HG03175 (cell line): ENCODE measurements at regions not wholly inside any gene's neighbourhood (a gene's known extent, or its start where the extent isn't known, plus 50 kb on each side); places are given as distances from the start of the nearest gene placed in this dataset.

ENCODE experiments used
- ATAC-seq: cut with Tn5 transposase; IDR thresholded peaks from one replicate; pipeline ENCODE4 v1.9.1; 2021; ENCODE audit warnings: mild to moderate bottlenecking, moderate library complexity; ENCODE audit not compliant: unreplicated experiment

DNA sequence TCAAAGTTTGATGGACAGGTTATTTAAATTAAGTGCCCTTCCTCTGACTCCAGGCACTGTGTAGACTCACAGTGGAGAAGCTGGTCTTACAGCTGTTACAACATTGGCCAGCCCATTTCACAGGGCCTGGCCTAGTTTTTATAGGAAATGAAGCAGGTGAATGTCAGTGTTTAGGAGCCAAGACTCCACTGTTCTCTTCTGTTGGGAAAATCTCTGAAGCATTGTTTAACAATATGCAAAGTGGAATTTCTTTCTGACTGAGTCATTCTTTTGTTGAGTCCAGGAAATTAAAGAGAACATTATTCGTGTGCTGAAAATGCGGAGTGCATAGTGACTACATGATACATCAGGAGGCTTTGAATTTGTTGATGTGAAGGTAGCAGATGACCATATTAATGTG lies 64.7 kb downstream of the ARRDC4 start:
- no peak for ATAC-seq

DNA sequence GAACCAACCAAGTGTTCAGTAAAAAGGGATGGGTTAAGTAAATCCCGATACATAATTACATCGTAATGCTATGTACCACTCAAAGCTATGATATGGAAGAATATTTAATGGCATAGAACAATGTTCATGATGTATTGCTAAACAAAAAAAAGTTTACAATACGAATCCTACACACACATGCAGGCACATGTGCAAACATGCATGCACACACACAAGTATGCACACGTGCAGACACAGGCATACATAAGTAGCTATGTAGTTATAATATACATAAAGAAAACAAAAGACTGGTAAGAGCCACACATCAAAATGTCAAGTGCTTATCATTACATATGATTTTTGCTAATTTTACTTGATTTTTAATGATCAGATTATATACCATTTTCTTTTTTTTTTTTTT lies 74.2 kb downstream of the ARRDC4 start:
- ATAC-seq, result no peak

DNA sequence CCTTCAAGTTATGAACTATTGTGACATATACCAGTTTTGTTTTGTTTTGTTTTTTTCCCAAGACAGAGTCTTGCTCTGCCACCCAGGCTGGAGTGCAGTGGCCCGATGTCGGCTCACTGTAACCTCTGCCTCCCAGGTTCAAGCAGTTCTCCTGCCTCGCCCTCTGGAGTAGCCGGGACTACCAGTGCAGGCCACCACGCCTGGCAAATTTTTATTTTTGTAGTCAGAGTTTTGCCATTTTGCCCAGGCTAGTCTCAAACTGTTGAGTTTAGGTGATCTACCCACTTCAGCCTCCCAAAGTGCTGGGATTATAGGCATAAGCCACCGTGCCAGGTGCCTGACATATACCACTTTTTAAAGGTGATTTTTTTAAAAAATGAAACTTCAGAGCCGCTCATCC lies 74.6 kb downstream of the ARRDC4 start:
- no peak for ATAC-seq

DNA sequence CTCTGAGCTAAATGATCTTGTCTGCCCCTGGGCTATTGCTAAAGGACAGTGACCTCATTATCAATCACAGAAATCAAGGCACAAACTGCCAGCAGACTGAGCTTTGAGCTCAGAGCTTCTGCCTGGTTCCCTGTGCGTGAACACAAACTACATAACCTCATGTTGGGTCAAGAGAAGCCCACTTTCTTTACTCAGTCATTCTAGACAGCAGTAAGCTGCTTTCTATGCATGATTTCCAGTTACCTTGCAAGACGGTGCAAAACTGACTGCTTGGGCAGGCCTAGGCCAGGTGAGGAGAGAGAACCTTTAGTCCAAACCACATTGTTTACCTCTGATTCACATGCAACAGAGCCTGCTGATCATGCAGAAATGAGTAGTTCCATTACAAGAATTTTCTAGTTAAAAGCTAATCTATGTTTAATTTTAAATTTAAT lies 75.1 kb downstream of the ARRDC4 start:
- no peak for ATAC-seq

DNA sequence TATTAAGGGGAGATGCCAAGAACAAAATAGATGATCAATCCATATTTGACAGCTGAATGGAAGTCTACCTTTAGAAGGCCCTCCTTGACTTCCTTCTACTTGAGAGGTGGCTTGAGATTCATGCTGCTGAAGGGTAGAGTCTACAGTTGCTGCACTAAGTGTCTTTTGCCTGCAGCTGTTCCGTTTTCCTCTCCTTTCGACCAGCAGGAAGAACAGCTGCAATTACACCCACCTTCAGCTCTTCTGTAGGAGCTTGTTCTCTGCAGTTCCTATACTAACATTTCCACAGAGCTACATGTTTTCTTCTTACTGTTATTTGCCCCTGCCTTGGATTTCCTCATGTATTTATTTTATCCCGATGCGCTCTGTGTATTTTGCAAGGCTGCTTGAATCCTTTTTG lies 79.1 kb downstream of the ARRDC4 start:
- no peak for ATAC-seq

DNA sequence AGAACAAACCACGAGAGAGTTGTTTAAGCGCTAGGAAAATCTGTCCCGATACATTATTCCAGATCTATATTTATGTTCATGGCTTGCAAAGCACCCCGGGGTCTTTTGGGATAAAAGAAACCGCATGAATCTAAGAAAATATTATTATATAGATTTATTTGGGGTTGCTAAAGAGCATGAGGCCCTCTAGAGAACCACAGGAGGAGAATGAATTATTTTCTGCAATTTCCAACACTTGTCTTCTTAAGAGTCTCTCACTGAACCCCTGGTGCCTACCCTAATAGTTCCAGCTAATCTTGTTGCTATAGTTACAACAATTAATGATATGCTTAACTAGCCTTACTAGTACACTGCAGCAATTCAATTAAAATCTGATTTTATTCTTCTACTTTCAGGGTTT lies 79.6 kb downstream of the ARRDC4 start:
- no peak for ATAC-seq

DNA sequence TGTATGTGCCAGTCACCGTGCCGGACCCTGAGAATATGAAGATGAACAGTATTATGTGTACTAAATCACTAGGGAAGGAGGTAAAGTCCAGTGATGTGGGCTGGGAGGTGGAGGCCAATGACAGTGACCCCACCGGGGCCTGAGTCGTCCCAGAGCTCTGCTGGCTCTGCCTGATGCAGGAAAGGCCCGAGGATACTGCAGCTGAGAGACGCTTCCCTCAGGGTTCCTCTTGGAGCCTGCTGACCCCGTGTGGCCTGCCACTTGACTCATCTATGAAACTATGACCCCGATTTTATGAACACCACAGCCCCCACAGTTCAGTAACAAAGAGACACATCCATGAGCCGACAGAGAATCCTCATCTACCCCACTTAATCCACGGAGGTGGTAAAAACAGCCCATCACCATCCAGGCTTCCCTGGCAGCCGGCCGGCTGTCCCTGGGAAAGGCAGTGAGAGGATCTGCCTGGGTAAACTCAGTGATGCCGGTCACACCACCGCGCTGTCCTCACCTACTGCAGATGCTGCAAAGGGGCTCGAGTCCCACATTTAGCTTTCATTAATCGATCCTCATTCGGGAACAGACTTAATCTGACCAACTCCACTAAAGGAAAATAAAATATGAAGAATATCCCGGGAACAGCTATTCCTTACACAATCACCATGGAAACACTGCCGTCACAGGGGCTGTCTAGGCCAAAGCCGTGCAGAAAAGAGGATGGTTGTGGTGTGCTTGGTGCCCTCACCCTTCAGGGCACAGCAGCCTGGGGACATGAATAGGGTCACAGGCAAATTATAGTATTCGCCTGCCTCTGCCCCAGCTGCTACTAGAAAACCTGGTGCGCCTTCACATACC lies 82.9 kb downstream of the ARRDC4 start:
- ATAC-seq, result no peak

DNA sequence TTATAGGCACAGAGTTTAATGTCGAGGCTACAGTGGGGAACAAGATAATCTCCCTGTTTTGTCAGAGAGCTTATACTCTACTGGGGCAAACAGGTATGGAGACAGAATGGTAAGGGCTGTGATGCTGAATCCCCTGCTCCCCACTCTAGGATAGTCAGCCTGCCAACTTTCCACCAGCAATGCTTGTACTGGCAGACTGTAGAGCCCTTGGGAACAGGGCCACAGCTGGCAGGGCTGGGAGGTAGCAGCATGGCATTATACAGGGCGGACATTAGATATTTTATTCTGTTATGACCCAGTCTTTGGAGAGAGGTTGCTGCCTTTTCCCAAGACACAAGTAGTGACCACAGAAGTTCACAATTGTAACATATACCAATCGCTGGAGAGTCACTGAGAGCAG lies 91.2 kb downstream of the ARRDC4 start:
- no peak for ATAC-seq

DNA sequence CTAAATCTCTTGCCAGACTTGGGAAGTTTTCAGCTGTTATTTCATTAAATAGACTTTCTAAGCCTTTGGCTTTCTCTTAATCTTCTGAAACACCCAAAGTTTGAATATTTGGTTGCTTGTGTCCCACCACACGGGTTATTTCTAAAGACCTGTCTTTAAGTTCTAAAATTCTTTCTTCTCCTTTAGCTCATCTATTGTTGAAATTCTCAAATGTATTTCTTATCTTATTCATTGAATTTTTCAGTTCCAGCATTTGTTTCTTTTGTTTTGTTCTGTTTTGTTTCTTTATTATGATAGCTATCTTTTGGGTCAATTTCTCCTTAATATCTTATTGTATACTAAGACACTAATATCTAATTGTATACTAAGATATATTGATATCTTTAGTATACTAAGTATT lies 97.0 kb downstream of the ARRDC4 start:
- no peak for ATAC-seq

DNA sequence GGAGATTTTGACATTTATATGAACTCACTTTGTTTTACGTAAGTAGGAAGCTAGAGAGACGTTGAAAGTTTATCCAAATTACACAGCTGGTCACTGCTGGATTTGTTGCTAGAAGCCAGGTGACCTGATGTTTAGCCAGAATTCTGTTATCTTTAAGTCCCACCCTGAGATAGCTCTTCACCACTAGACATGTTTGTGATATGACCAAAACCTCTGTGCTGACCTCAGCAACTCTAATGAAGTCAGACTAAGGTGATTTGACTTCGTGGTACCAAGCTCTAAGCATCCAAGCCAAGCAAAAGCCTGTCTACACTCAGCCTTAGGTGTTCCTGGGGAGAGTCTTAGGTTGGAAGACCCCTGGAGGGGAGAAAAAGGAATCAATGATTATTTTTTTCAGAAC lies 102.4 kb downstream of the ARRDC4 start:
- ATAC-seq, result no peak

DNA sequence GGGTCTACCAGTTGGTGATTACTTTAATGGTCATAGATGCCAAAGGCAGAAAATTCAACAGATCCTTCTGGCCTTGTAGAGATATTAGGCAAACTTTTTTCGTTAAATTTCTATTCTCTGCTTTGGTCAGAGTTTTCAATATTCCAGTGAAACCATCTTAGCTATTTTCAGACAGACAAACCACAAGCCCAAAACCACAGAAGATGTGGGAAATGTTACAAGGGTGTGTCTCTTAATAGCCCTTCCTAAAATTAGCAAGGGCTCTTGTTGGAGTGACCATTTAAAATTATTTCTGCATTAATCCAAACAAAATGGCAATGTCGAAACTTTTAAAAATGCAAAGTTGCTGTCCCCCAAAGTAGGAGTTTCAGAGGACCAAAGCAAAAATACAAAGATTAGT lies 102.8 kb downstream of the ARRDC4 start:
- no peak for ATAC-seq

DNA sequence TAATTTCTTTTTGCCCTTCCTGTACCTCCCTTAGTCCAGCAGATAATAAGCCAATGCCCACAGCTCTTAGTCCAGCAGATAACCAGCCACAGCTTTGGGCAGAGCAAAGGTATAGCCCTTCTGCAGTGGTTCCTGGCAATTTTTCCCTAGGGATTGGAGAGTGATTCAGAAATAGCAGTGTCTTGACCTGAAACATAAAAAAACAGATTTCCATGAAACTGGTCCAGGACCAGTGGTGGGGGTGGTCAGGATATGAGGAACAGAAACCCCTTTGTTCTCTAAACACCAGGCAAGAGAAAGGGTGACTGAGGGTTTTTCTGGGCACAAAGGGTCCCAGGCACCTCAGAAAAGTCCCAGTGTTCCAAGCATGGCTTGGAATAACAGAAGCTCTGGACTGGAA lies 103.4 kb downstream of the ARRDC4 start:
- no peak for ATAC-seq

DNA sequence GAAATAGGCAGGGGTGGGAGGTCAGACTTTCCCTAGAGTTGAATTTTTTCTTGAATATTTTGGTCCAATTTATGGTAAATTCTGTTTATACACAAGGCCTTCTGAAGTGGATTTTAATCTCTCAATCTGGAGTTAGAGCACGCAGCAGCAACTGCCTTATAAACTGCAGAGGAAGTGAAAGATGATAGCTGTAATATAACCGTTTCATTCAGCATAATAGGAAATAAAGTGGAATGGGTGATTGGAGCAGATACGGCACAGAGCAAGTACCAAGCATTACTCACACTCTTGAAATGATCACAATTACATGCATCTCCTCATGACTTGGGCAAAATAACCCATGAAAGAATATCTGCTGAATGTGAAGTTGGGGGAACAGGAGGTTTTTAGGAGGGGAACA lies 106.8 kb downstream of the ARRDC4 start:
- ATAC-seq, result no peak

DNA sequence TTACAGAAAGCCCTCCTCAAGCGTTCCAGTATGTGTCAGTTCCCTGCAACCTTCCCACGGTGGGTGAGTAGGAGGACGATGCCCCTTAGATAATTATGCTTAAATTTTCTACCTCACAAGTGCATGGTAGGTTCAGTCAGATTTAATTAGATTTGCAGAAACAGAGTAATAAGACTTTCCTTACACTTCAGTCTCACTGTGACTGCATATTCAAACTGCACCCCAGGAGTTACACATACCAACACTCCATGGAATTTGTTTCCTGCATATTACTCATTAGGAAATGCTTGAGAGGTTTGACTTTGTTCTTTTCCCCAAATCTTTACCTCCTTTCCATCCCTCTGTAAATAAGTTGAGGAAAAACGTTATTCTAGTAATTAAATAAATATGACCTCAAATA lies 108.8 kb downstream of the ARRDC4 start:
- no peak for ATAC-seq

DNA sequence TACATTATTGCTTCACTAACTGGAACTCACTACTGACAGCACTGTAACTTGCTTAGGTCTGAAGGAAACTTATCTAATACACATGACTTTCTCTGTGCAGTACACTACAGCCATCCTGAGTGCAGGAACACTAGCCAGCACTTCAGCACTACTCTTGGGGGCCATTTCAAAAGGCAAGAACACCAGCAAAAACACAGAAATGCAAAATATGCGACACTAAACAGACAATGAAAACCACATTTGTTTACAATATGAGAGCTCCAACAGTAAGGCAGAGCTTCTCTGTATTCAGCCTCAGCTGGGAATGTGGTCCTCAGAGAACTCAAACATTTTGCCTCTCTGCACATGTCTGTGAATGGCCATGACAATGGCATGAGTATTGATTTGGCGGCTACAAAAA lies 109.6 kb downstream of the ARRDC4 start:
- ATAC-seq, result no peak

DNA sequence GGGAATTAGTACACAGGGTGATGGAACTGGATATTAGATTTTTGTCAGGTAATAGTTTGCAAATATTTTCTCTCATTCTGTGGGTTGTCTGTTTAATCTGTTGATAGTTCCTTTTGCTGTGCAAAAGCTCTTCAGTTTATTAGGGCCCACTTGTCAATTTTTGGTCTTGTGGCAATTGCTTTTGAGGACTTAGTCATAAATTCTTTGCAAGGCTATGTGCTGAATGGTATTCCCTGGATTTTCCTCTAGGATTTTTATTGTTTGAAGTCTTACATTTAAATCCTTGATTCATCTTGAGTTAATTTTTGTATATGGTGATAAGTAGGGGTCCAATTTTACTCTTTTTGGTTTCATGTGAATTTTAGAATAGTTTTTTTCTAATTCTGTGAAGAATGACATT lies 111.3 kb downstream of the ARRDC4 start:
- ATAC-seq, result no peak

DNA sequence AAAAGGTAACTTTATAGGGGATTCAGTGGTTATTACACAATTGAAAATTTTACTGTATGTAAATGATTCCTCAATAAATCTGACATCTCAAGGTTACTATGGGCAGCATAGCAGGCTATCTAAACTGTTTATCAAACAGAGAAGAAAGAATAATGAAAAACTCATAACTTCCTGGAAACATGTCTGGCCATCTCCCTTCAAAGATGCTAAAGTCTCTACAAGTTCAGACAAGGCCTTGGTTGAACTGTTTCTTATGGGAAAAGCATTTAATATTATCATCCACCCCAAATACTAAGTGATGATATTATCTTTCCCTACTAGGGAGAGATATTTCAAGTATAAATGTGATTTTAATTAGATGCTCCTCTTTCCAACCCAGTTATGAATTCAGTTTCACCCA lies 114.9 kb downstream of the ARRDC4 start:
- ATAC-seq, result no peak

DNA sequence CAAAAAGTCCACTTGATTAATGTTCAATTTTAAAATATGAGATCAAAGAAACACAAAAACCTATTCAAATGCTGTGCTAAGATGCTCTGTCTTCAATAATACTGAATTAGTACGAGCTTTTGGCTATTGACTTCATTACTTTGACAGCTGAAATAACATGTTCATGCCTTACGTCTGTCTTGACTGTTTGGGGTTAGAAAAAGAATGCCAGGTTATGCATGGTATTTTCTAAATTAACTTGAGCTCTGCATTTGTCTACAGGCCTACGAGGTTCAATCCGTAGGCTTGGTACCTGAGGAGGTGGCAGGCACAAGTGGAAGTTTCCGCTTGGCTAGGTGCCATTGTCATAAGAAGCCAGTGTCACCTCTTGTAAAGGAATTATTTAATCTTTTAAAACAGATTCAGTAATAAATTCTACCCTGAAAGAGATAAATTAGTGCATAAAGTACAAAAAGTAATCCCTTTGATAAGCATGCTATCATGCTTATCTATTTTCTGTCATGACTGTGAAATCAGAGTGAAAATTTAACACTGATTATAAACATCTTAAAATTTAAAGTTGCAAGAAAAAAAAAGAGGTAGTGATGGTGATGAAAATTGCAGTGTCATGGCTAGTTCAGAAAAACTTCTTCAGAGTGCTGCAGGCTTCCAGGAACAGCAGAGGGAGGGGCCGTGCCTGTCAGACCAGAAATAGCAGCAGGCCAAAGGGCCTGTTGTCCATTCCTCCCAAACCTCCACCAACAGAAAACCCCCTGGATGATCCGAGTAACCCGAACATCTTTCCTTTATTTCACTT lies 115.7 kb downstream of the ARRDC4 start:
- no peak for ATAC-seq

DNA sequence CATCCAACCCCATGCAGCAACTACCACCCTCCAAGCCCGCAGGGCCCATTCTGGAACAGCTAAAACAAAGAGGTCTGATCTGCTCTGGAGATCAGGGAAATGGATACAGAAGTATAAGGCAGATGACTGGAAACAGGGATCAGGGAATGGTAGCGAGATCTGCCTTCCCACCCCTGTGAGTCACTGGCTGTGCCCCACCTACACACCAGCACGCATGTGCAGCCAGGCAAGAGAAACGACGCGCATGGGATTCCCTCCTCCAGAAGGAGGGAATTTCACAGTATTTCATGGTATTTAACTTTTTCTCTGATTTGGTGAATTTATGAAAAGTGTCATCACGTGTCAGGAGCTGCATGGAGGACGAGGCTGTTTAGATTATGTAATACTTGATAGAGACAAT lies 116.7 kb downstream of the ARRDC4 start:
- no peak for ATAC-seq

DNA sequence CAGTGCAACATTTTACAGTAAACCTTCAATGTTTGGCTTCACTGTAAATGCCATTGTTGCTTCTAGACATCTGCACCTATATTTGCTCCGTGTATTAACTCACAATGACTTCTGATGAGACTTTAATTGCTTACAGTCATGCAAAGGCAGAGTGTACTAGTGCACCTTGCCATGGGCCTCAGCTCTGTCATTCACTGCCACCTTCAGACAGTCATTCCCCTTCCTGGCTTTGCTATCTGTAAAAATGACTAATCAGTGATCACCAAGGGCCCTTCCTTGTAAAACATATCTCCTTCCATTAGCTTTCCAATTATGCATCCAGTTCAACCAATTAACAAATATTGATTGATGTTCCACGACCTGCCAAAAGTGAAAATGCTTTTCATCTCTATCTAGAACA lies 120.3 kb downstream of the ARRDC4 start:
- ATAC-seq, result no peak

DNA sequence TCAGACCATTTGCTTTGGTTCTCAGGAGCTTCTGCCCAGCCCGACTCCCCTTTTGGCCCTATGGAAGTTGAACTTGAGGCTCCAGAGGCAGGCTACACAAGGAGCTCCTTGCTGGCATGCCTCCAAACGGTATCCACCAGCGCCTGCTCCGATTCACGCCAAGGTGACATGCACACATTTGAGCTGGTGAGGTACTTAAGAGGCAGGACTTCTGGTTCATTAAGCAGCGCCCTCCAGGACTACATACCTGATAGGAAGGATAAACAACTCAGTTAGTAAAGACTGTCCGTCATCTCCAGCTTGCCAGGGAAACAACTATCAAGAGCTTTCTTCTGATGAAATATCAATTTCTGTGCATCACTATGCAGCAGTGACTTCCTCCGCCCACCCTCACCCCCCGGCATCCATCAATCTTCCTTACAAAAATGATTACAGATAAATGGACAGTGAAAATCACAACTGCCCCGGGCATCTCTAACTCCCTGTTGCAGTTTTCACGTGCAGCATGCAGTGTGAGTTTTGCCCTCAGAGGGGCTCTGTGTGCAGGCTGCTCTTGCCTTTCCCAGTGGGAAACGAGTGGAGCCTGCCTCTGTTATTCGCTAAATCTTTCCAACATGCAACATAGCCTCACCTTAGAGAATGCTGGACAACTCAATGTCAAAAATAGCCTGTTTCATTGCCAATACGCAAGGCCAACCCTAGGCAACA lies 122.9 kb downstream of the ARRDC4 start:
- ATAC-seq, result no peak
